ENCODE measurements at regions not wholly inside any gene's neighbourhood (a gene's known extent, or its start where the extent isn't known, plus 50 kb on each side); places are given as distances from the start of the nearest gene placed in this dataset.
"Not testable (repeated sequence)": the region's sequence is repeated elsewhere in the genome, so short reads cannot be mapped to it uniquely, and the experiment has no call there.

DNA sequence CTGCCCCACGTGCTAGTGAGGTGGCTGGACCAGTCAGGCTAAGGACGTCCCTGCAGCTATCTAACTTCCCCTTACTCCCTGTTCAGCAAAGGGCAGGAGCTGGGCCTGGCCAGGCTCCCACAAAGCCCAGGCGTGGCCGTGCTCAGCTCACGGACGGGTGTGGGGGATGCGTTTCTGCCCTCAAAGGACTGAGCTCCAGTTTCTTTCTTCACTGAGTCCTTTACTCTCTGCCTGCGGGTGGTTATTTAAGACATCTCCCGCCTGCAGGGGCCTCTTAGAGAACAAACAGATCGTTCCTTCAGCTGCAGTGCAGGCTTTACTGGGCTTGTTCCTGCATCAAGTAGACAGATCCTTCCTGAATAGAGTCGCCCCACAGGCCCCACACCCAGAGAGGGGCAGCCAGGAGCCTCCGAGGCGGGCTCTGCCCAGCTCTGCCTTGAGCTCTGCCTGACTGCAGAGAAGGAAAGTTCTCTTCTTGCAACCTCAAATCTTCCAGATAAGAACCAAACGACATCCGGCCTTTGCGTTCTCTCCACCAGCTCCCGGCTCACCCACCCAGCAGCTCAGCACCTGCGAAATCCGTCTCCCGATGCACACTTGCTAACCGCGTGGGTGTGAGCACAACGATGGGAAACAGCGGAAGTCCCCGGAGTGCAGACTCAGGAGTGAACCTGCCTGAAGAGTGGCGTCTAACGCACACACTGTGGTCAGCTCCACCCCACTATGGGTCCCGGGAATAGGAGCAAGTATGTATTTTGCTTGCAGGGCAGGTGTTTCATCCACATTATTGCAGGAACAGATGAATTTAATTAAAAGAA lies 460.0 kb downstream of the PREX1 start:
- not testable (repeated sequence) for TF ChIP-seq POLR2AphosphoS5 (IDR thresholded peaks at IDR 0.05; ENCODE audit: low read depth, low read length); POLR2A (IDR thresholded peaks at IDR 0.05; ENCODE audit: low read depth, low read length); TAF1 (IDR thresholded peaks at IDR 0.05; ENCODE audit: borderline replicate concordance, low read depth, low read length)
